C1 segment of cervical spinal cord (tissue), 14 donors: ENCODE measurements at regions not wholly inside any gene's neighbourhood (a gene's known extent, or its start where the extent isn't known, plus 50 kb on each side); places are given as distances from the start of the nearest gene placed in this dataset.

ENCODE experiments used
- DNase-seq, 14 donors: peaks; one replicate each; lab custom pipeline; 2025; lab: John Stamatoyannopoulos, UW

DNA sequence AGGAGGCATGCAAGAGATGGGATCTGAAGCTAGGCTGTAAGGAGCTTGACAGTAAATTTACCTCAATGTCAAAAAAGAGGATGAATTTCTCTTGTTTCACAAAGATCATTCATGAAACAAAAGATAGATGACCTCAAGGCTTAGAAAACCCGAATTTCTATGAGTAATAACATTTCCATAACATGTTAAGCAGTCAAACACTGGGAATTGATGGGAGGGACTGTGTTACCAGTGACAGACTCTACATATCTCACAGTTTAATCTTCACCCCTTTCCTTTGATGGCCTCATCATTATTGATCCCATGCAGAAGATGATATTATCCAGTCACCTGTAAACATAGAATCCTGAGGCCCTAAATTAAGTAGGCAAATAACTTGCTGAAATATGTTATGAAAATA is 53.5 kb upstream of the VGLL3 start:
- no peak for DNase-seq

DNA sequence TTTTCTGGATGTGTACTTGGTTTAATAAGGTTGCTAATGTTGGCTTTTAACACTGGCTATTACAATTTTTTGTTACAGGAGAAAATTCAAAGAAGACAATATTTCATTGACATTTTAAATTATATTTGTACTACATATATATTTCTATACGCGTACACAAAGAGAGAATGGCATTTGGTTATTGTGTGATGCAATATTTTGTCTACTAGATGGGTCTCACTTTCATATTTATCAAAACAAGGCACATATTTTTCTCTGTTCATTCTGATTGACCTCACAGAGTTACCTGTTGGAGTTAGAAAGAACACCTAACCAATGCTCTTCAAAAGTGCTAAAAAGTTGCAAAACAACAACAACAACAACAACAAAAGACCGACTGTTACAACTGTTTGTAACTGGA is 50.2 kb upstream of the VGLL3 start:
- DNase-seq = no peak
